ENCODE measurements at regions not wholly inside any gene's neighbourhood (a gene's known extent, or its start where the extent isn't known, plus 50 kb on each side); places are given as distances from the start of the nearest gene placed in this dataset.

DNA sequence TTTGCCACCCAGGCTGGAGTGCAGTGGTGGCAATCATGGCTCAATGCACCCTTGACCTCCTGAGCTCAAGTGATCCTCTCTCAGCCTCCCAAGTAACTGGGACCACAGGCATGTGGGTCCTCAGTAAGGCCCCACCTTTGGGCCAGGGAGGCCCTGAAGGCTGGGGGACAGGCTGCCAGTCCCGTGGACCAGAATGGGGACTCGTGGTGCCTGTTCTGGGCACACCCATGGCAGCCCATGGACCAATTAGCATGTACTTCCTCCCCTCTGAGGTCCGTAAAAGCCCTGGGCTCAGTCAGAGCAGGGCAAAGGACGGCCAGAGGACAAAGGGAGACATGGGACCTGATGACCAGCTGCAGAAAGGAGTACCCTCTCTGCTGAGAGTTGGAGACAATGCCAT, 1590.8 kb downstream of the KHDRBS2 start:
- TF ChIP-seq POLR2AphosphoS5 (IDR thresholded peaks at IDR 0.05) (no peak), POLR2A (IDR thresholded peaks at IDR 0.05) (no peak)
- TF ChIP-seq, protein P1, sequence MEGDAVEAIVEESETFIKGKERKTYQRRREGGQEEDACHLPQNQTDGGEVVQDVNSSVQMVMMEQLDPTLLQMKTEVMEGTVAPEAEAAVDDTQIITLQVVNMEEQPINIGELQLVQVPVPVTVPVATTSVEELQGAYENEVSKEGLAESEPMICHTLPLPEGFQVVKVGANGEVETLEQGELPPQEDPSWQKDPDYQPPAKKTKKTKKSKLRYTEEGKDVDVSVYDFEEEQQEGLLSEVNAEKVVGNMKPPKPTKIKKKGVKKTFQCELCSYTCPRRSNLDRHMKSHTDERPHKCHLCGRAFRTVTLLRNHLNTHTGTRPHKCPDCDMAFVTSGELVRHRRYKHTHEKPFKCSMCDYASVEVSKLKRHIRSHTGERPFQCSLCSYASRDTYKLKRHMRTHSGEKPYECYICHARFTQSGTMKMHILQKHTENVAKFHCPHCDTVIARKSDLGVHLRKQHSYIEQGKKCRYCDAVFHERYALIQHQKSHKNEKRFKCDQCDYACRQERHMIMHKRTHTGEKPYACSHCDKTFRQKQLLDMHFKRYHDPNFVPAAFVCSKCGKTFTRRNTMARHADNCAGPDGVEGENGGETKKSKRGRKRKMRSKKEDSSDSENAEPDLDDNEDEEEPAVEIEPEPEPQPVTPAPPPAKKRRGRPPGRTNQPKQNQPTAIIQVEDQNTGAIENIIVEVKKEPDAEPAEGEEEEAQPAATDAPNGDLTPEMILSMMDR (IDR thresholded peaks at IDR 0.05) = no peak
- Histone ChIP-seq H3K4me3 (no peak overlapping the region), H3K4me1 (replicated peaks) (no peaks in the 10 kb centered on the region), H3K27ac (no peak overlapping the region), H3K36me3 (no peaks in the 10 kb centered on the region), H3K27me3 (replicated peaks; ENCODE audit: insufficient read depth) (no peaks in the 10 kb centered on the region), H3K9me3 (no peaks in the 10 kb centered on the region)
- intact Hi-C loops (cut with DNase I) = no loop called here
- WGBS = 76% methylated on average over 4 of the region's 4 CpGs
- DNase-seq (ENCODE audit: low spot score) = no peak

DNA sequence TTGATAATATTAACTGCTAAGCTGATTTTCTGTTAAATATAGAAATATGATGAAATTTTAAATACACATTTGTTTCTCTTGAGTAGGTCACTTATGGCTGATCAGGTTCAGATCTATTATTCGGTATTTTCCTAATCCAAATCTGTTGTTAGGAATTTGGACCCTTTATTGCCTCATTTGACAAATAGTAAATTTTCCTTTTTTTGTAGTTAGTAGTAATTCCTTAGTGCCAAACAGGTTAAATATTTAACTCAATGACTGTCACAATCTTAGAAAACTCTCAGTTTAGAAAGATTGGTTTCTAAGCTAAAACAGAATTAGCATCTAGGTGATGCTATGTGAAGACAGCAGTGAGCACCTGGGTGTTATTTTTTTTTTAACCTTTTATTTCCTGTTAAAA, 1598.9 kb downstream of the KHDRBS2 start:
- TF ChIP-seq POLR2AphosphoS5 (IDR thresholded peaks at IDR 0.05) = no peak
- TF ChIP-seq POLR2A (IDR thresholded peaks at IDR 0.05) = no peak
- TF ChIP-seq, protein P1 (IDR thresholded peaks at IDR 0.05) = no peak
- H3K27ac ChIP-seq = no peak overlapping the region
- intact Hi-C loops (cut with DNase I) = no loop called here
- H3K4me1 ChIP-seq (replicated peaks) = no peaks in the 10 kb centered on the region
- 77% methylated on average over 1 of the region's 1 CpG for WGBS
- no peak overlapping the region for H3K4me3 ChIP-seq
- H3K27me3 ChIP-seq (replicated peaks; ENCODE audit: insufficient read depth) = no peaks in the 10 kb centered on the region
- no peaks in the 10 kb centered on the region for H3K9me3 ChIP-seq
- H3K36me3 ChIP-seq = no peaks in the 10 kb centered on the region
- DNase-seq (ENCODE audit: low spot score) = no peak

DNA sequence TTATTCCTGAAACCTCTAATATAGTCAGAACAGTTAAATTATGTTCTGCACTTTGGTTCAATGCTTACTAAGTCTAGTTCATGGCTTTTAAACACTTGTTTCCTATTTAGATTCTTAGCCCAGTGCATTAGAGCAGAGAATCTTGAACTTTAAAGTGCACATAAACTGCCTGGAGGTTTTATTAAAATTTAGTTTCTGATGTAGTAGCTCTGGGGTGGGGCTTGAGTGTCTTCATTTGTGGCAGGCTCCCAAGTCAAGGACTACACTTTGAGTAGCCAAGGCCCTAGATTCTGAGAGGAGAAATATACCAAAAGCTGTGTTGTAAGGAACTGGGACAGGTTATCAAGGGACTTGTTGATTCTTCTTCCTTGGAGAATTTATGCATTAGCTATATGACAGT, 1604.2 kb downstream of the KHDRBS2 start:
- H3K27ac ChIP-seq = no peak overlapping the region
- TF ChIP-seq POLR2AphosphoS5 (IDR thresholded peaks at IDR 0.05) (no peak), POLR2A (IDR thresholded peaks at IDR 0.05) (no peak)
- TF ChIP-seq, protein P1 (IDR thresholded peaks at IDR 0.05) = no peak
- no peaks in the 10 kb centered on the region for H3K9me3 ChIP-seq
- intact Hi-C loops (cut with DNase I) = no loop called here
- H3K4me1 ChIP-seq (replicated peaks) = no peaks in the 10 kb centered on the region
- no peak overlapping the region for H3K4me3 ChIP-seq
- no peak for DNase-seq (ENCODE audit: low spot score)
- H3K36me3 ChIP-seq = no peaks in the 10 kb centered on the region
- no peaks in the 10 kb centered on the region for H3K27me3 ChIP-seq (replicated peaks; ENCODE audit: insufficient read depth)

DNA sequence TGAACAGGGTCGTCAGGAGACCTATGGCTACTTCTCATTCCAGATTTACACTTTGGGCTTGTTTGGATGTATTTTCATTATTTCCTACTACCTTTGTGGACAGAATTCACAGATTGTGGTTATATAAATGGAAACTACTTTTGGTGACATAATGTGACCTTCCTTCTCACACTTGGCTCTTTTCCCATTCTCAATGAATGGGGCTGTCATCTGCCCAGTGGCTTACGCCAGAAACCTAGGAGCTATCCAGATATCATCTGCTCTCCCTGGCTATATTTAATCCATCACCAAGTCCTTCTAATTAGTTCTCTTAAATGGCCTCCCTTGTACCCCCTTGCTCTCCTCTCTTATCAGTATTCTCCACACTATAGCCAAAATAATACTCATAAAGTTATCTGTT, 1606.8 kb downstream of the KHDRBS2 start:
- intact Hi-C loops (cut with DNase I) = no loop called here
- Histone ChIP-seq H3K4me3 (no peak overlapping the region), H3K27ac (no peak overlapping the region)

DNA sequence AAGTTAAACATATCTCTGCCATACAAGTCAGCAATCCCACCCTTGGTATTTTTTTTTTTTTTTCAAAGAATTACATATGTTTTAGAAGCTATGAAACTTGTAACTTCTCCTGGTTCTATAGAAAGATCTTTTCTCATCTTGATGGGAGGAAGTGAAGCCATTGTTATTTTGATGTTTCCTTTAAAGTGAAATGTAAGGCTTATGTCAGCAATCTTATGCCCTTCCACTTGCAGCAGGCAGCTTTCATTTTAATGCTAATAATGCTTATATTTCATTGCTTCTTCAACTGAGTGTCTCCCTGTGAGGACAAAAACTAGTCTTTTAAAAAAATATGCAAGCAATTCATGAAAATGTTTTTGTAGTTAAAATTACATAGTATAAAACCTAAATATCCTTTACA, 1614.7 kb downstream of the KHDRBS2 start:
- Histone ChIP-seq H3K4me1 (replicated peaks) (no peaks in the 10 kb centered on the region), H3K27me3 (replicated peaks; ENCODE audit: insufficient read depth) (no peaks in the 10 kb centered on the region), H3K9me3 (no peaks in the 10 kb centered on the region), H3K4me3 (no peak overlapping the region), H3K36me3 (no peaks in the 10 kb centered on the region), H3K27ac (no peak overlapping the region)
- DNase-seq (ENCODE audit: low spot score) = no peak
- TF ChIP-seq POLR2A (IDR thresholded peaks at IDR 0.05) = no peak
- TF ChIP-seq, protein P1 (IDR thresholded peaks at IDR 0.05) = no peak
- TF ChIP-seq POLR2AphosphoS5 (IDR thresholded peaks at IDR 0.05) = no peak
- intact Hi-C loops (cut with DNase I) = no loop called here

More for the DNA sequence above, 1606.8 kb downstream of the KHDRBS2 start:
- 68% methylated on average over 2 of the region's 2 CpGs for WGBS
- Histone ChIP-seq H3K9me3 (no peaks in the 10 kb centered on the region), H3K36me3 (no peaks in the 10 kb centered on the region), H3K4me1 (replicated peaks) (no peaks in the 10 kb centered on the region), H3K27me3 (replicated peaks; ENCODE audit: insufficient read depth) (no peaks in the 10 kb centered on the region)
- TF ChIP-seq, protein P1 (IDR thresholded peaks at IDR 0.05) = no peak
- TF ChIP-seq POLR2A (IDR thresholded peaks at IDR 0.05) = no peak
- TF ChIP-seq POLR2AphosphoS5 (IDR thresholded peaks at IDR 0.05) = no peak
- no peak for DNase-seq (ENCODE audit: low spot score)

All from prostate gland (tissue), 2 donors.